ENCODE measurements at regions not wholly inside any gene's neighbourhood (a gene's known extent, or its start where the extent isn't known, plus 50 kb on each side); places are given as distances from the start of the nearest gene placed in this dataset.

DNA sequence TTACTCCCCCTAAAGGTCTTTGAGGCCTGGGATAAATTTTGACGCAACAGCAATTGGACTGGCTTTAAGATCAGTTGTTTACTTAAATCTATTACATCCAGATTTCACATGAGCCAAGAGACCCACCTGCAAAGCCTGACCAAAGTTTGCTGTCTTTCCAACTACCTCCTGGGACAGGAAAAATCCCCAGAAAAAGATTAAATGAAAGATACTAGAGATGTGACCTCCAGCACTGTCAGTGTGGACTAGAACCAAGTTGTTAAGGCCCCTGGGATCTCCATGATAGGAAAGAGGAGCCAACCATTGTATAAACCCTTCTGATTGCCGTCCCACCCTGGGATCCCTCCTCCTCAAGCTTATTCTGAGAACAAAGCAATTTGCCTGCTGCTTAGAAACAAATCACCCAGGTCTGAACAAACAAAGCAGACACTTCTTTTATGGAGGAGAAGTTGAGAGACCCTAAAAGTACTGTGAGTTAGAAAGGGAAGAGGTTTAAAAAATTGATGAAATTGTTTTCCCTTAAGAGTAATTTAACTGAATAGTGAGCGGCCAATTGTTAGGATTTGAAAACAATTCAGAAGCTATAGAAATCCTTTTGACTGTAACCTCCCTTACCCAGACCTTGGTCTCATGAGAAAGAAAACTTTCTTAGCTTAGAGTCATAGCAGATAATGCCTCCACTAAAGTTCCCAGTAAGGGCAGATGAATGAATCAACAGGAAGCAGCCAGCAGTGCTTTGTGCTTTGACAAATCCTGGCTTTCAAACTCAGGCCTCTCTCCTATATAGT, 255.2 kb downstream of the TMEM167A start:
- TF ChIP-seq TEAD2 (CRISPR knock-in tag; IDR thresholded peaks at IDR 0.05) (no peak), ZNF121 (CRISPR knock-in tag; IDR thresholded peaks at IDR 0.05) (no peak), ASH2L (IDR thresholded peaks at IDR 0.05; ENCODE audit: insufficient read length, low read depth, low read length) (no peak), HMG20B (CRISPR knock-in tag; conservative IDR thresholded peaks at IDR 0.05) (no peak), BCLAF1 (IDR thresholded peaks at IDR 0.05) (no peak), ZNF510 (CRISPR knock-in tag; IDR thresholded peaks at IDR 0.05; ENCODE audit: low read depth) (no peak)

Data from HepG2 (cell line).